Activated CD4-positive, alpha-beta T cell treated with anti-CD3 and anti-CD28 coated beads, Interleukin-2, amount 10 ng/mL, durations not matched to agents 24 days and 14 days (primary cell): ENCODE measurements at regions not wholly inside any gene's neighbourhood (a gene's known extent, or its start where the extent isn't known, plus 50 kb on each side); places are given as distances from the start of the nearest gene placed in this dataset.
"Not testable (repeated sequence)": the region's sequence is repeated elsewhere in the genome, so short reads cannot be mapped to it uniquely, and the experiment has no call there.

Experiments
- DNase-seq: peaks from one replicate; pipeline ENCODE4 v3.0.0; 2022
- H3K27ac Mint-ChIP-seq: one replicate; pipeline ENCODE4 v1.8.0; 2022; ENCODE audit warnings: mild to moderate bottlenecking, mixed read lengths
- H3K27me3 Mint-ChIP-seq: one replicate; pipeline ENCODE4 v1.8.0; 2022; ENCODE audit warnings: mixed read lengths
- H3K36me3 Mint-ChIP-seq: one replicate; pipeline ENCODE4 v1.8.0; 2022; ENCODE audit warnings: low read depth, mild to moderate bottlenecking, mixed read lengths
- H3K4me1 Mint-ChIP-seq: one replicate; pipeline ENCODE4 v1.8.0; 2021; ENCODE audit warnings: mixed read lengths
- H3K4me3 Mint-ChIP-seq: one replicate; pipeline ENCODE4 v1.8.0; 2022; ENCODE audit warnings: mild to moderate bottlenecking, moderate library complexity, mixed read lengths
- H3K9me3 Mint-ChIP-seq: one replicate; pipeline ENCODE4 v1.8.0; 2021; ENCODE audit warnings: mixed read lengths
- intact Hi-C: fragments of 100-400 bp; cut with micrococcal nuclease; formaldehyde crosslinking; loops from one replicate; pipeline ENCODE4 v1.15.1; 2023

- Mint-ChIP-seq H3K27me3 (peaks cover 8% of the 10 kb centered on the region), H3K36me3 (no peaks in the 10 kb centered on the region), H3K9me3 (no peaks in the 10 kb centered on the region), H3K4me3 (no peak overlapping the region), H3K4me1 (no peaks in the 10 kb centered on the region), H3K27ac (no peak overlapping the region)
- DNase-seq = peak; percentile 8
- intact Hi-C loops = no loop called here
Observed at GRCh38 chr7:116404389-116404788, 95.1 kb upstream of the CAV2 start.

- no peak for DNase-seq
- H3K27ac Mint-ChIP-seq = no peak overlapping the region
- intact Hi-C loops = no loop called here
- peaks cover 8% of the 10 kb centered on the region for H3K27me3 Mint-ChIP-seq
- H3K4me1 Mint-ChIP-seq = no peaks in the 10 kb centered on the region
- H3K36me3 Mint-ChIP-seq = no peaks in the 10 kb centered on the region
- H3K9me3 Mint-ChIP-seq = no peaks in the 10 kb centered on the region
- H3K4me3 Mint-ChIP-seq = no peak overlapping the region
Observed at GRCh38 chr7:116405810-116406209, 93.7 kb upstream of the CAV2 start.

DNA sequence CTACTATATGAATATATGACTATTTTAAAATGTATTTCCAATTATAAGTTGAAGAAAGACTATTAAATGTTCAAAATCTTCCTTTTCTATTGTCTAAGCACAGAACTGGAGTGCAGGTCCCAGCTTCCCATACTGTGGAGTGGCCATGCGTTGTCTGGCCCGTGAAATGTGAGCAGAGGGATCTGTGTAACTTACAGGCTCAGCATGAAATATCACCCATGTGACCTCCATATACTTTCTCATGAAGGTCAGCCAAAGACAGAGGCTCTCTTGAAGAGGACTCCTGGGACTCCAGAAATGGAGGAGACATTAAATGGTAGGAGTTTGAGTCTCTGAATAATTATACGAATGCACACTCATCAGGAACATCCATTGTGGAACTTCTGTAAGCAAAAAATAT is 92.4 kb upstream of the CAV2 start:
- Mint-ChIP-seq H3K4me3 (no peak overlapping the region), H3K9me3 (no peaks in the 10 kb centered on the region), H3K4me1 (no peaks in the 10 kb centered on the region), H3K27ac (no peak overlapping the region), H3K36me3 (no peaks in the 10 kb centered on the region), H3K27me3 (peaks cover 5% of the 10 kb centered on the region)
- DNase-seq = peak; percentile 29
- intact Hi-C loops = no loop called here

DNA sequence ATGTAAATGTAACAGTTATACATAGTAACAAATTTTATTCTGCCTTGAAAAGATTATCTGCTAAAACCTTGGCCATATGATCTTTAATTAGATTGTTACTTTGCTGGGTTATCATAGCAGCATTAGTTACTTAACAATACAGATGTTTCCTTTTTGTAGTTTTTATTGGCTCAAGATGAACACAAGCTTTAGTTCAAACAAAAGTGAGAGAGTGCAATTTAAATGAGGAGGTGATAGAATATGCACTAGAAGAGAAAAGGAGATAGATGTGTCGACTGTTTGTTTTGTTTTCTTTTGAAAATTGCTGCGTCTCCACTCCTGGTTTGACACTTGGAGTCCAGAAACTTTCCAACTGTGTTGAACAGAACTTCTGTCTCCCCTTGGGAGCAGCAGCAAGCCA is 91.4 kb upstream of the CAV2 start:
- Mint-ChIP-seq H3K9me3 (no peaks in the 10 kb centered on the region), H3K36me3 (no peaks in the 10 kb centered on the region), H3K27me3 (peaks cover 2% of the 10 kb centered on the region), H3K4me3 (no peak overlapping the region), H3K4me1 (no peaks in the 10 kb centered on the region), H3K27ac (no peak overlapping the region)
- intact Hi-C loops = no loop called here
- DNase-seq = no peak

- H3K9me3 Mint-ChIP-seq, H3K27me3 Mint-ChIP-seq, intact Hi-C loops, H3K4me3 Mint-ChIP-seq, H3K27ac Mint-ChIP-seq, H3K36me3 Mint-ChIP-seq, H3K4me1 Mint-ChIP-seq: not testable (repeated sequence)
- DNase-seq = peak; percentile 35
Observed at GRCh38 chr7:116408831-116409453, 90.6 kb upstream of the CAV2 start.

DNA sequence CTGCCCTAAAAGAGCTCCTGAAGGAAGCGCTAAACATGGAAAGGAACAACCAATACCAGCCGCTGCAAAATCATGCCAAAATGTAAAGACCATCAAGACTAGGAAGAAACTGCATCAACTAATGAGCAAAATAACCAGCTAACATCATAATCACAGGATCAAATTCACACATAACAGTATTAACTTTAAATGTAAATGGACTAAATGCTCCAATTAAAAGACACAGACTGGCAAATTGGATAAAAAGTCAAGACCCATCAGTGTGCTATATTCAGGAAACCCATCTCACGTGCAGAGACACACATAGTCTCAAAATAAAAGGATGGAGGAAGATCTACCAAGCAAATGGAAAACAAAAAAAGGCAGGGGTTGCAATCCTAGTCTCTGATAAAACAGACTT is 88.8 kb upstream of the CAV2 start:
- H3K4me3 Mint-ChIP-seq, DNase-seq, intact Hi-C loops, H3K9me3 Mint-ChIP-seq, H3K36me3 Mint-ChIP-seq, H3K27me3 Mint-ChIP-seq, H3K4me1 Mint-ChIP-seq, H3K27ac Mint-ChIP-seq: not testable (repeated sequence)

GRCh38 chr7:116417593-116418345 is 81.8 kb upstream of the CAV2 start:
- Mint-ChIP-seq H3K4me1 (no peaks in the 10 kb centered on the region), H3K36me3 (no peaks in the 10 kb centered on the region), H3K4me3 (no peak overlapping the region), H3K27ac (no peak overlapping the region), H3K9me3 (no peaks in the 10 kb centered on the region), H3K27me3 (peaks cover 9% of the 10 kb centered on the region)
- peak; percentile 20 for DNase-seq
- intact Hi-C loops = no loop called here

DNA sequence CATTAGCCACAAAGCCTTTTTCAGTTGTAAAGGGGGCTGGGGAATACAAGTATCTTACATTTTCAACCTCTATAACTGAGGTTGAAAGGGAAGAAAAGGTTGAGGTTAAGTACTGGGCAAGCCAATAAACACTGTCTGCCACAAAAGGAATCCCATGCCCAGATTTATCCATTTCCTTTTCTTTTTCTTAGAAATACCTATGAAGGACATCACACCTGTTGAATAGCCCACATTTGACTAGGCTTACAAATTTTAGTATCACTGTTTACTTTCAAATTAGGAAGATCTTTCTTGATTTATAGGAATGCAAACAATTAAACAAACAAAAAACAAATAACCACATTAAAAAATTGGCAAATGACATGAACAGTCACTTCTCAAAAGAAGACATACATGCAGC is 81.0 kb upstream of the CAV2 start:
- intact Hi-C loops = no loop called here
- Mint-ChIP-seq H3K36me3 (no peaks in the 10 kb centered on the region), H3K4me1 (no peaks in the 10 kb centered on the region), H3K4me3 (no peak overlapping the region), H3K9me3 (no peaks in the 10 kb centered on the region), H3K27ac (no peak overlapping the region), H3K27me3 (peaks cover 11% of the 10 kb centered on the region)
- no peak for DNase-seq

GRCh38 chr7:116420003-116420402 is 79.5 kb upstream of the CAV2 start:
- no peaks in the 10 kb centered on the region for H3K9me3 Mint-ChIP-seq
- no peak overlapping the region for H3K27ac Mint-ChIP-seq
- H3K27me3 Mint-ChIP-seq = peaks cover 11% of the 10 kb centered on the region
- no peak overlapping the region for H3K4me3 Mint-ChIP-seq
- intact Hi-C loops = no loop called here
- H3K4me1 Mint-ChIP-seq = no peaks in the 10 kb centered on the region
- DNase-seq = peak; percentile 1
- H3K36me3 Mint-ChIP-seq = no peaks in the 10 kb centered on the region

- H3K4me3 Mint-ChIP-seq = no peak overlapping the region
- no peaks in the 10 kb centered on the region for H3K36me3 Mint-ChIP-seq
- peaks cover 11% of the 10 kb centered on the region for H3K27me3 Mint-ChIP-seq
- no peak overlapping the region for H3K27ac Mint-ChIP-seq
- H3K4me1 Mint-ChIP-seq = no peaks in the 10 kb centered on the region
- intact Hi-C loops = no loop called here
- DNase-seq = no peak
- H3K9me3 Mint-ChIP-seq = no peaks in the 10 kb centered on the region
Observed at GRCh38 chr7:116421298-116421697, 78.2 kb upstream of the CAV2 start.

- no peak for DNase-seq
- H3K4me3 Mint-ChIP-seq = no peak overlapping the region
- peaks cover 11% of the 10 kb centered on the region for H3K27me3 Mint-ChIP-seq
- H3K27ac Mint-ChIP-seq = no peak overlapping the region
- H3K36me3 Mint-ChIP-seq = no peaks in the 10 kb centered on the region
- no peaks in the 10 kb centered on the region for H3K4me1 Mint-ChIP-seq
- H3K9me3 Mint-ChIP-seq = no peaks in the 10 kb centered on the region
- intact Hi-C loops = no loop called here
Observed at GRCh38 chr7:116422683-116423082, 76.9 kb upstream of the CAV2 start.

DNA sequence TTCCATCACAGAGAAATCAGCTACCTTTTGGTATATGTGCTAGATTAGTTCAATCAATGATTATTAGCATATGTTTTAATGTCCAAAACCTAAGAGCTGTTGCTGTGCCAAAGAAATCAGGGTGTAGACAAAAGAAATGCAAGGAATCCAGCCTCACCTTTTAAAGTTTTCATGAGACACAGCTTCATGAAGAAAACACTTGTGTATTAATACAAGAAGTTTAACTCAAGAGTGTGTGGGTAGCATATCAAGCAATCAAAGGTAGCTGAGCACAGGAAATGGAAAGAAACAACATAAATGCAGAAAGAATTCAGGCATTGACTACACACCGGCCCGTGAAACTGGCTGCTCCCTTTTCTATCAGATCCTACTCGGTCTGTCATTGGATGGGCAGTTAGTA is 76.0 kb upstream of the CAV2 start:
- no peaks in the 10 kb centered on the region for H3K36me3 Mint-ChIP-seq
- H3K9me3 Mint-ChIP-seq = no peaks in the 10 kb centered on the region
- peaks cover 11% of the 10 kb centered on the region for H3K27me3 Mint-ChIP-seq
- DNase-seq = no peak
- intact Hi-C loops = no loop called here
- H3K27ac Mint-ChIP-seq = no peak overlapping the region
- H3K4me3 Mint-ChIP-seq = no peak overlapping the region
- H3K4me1 Mint-ChIP-seq = no peaks in the 10 kb centered on the region

GRCh38 chr7:116425647-116426209 is 73.8 kb upstream of the CAV2 start:
- H3K27ac Mint-ChIP-seq = no peak overlapping the region
- H3K4me1 Mint-ChIP-seq = no peaks in the 10 kb centered on the region

GRCh38 chr7:116426428-116427156 is 72.9 kb upstream of the CAV2 start:
- Mint-ChIP-seq H3K9me3 (no peaks in the 10 kb centered on the region), H3K4me3 (no peak overlapping the region), H3K27ac (no peak overlapping the region), H3K27me3 (peaks cover 5% of the 10 kb centered on the region), H3K4me1 (no peaks in the 10 kb centered on the region), H3K36me3 (no peaks in the 10 kb centered on the region)
- no peak for DNase-seq
- intact Hi-C loops = no loop called here

More at GRCh38 chr7:116425647-116426209, 73.8 kb upstream of the CAV2 start:
- Mint-ChIP-seq H3K4me3 (no peak overlapping the region), H3K36me3 (no peaks in the 10 kb centered on the region), H3K27me3 (peaks cover 6% of the 10 kb centered on the region), H3K9me3 (no peaks in the 10 kb centered on the region)
- no peak for DNase-seq
- intact Hi-C loops = no loop called here
